ENCODE measurements at regions not wholly inside any gene's neighbourhood (a gene's known extent, or its start where the extent isn't known, plus 50 kb on each side); places are given as distances from the start of the nearest gene placed in this dataset.

- no peak for ATAC-seq (ENCODE audit: low read depth)
- WGBS (ENCODE audit: insufficient coverage): no CpG with 5 or more reads among the region's 5 CpGs
- ChIA-PET POLR2A (no interaction called here), CTCF (no interaction called here)
- Mint-ChIP-seq H3K9me3 (ENCODE audit: insufficient read depth) (peaks cover 2% of the 10 kb centered on the region), H3K27ac (no peak overlapping the region), H3K4me1 (no peaks in the 10 kb centered on the region), H3K4me3 (no peak overlapping the region), H3K27me3 (no peaks in the 10 kb centered on the region)
- no peak overlapping the region for H2AFZ ChIP-seq (ENCODE audit: insufficient read depth, low read depth, low read length, poor library complexity, severe bottlenecking)
- no peaks in the 10 kb centered on the region for H3K36me3 ChIP-seq (replicated peaks in 1 of 2; ENCODE audit: control extremely low read depth in 1 of 2, control insufficient read depth in 1 of 2, extremely low read depth in 1 of 2, insufficient read depth in 2 of 2, low read length in 1 of 2)
- no peaks in the 10 kb centered on the region for H4K20me1 ChIP-seq (ENCODE audit: control insufficient read depth, insufficient read depth, low read length, poor library complexity, severe bottlenecking)
- H3K4me3 ChIP-seq (ENCODE audit: control extremely low read depth in 1 of 5, extremely low read depth in 1 of 5, insufficient read depth in 1 of 5, low read depth in 2 of 5, low read length in 4 of 5): no peak overlapping the region
- no peak for TF ChIP-seq EZH2 (IDR thresholded peaks at IDR 0.05; ENCODE audit: borderline replicate concordance, insufficient read depth, low read depth, low read length, poor library complexity, severe bottlenecking)
- no peak for TF ChIP-seq CTCF (IDR thresholded peaks at IDR 0.05)
- no peak for DNase-seq
- no peaks in the 10 kb centered on the region for H3K27me3 ChIP-seq (replicated peaks in 1 of 4; ENCODE audit: control extremely low read depth in 1 of 4, control insufficient read depth in 3 of 4, insufficient read depth in 4 of 4, low read length in 3 of 4)
- no peak overlapping the region for H3K27ac ChIP-seq (ENCODE audit: low read length in 2 of 2)
- no peaks in the 10 kb centered on the region for H3K4me1 ChIP-seq (ENCODE audit: control insufficient read depth in 2 of 2, insufficient read depth in 2 of 2, low read length in 2 of 2)
- no peak overlapping the region for H3K4me2 ChIP-seq (replicated peaks; ENCODE audit: low read depth, low read length, poor library complexity, severe bottlenecking)
- intact Hi-C loops (cut with micrococcal nuclease): no loop called here
- peaks cover 0 to 5% (median 2%) of the 10 kb centered on the region in 3 donors for H3K9me3 ChIP-seq (ENCODE audit: control extremely low read depth in 1 of 3, control insufficient read depth in 2 of 3, insufficient read depth in 1 of 3, low read length in 2 of 3)
- H3K9ac ChIP-seq (ENCODE audit: low read length): no peak overlapping the region
- no peaks in the 10 kb centered on the region for H3K79me2 ChIP-seq (ENCODE audit: control insufficient read depth, insufficient read depth, low read length)
Measured at GRCh38 chr4:125550769-125551168, 236.0 kb downstream of the FAT4 start.

- no peaks in the 10 kb centered on the region for H3K27me3 Mint-ChIP-seq
- H3K79me2 ChIP-seq (ENCODE audit: control insufficient read depth, insufficient read depth, low read length): no peaks in the 10 kb centered on the region
- H3K4me1 ChIP-seq (ENCODE audit: control insufficient read depth in 2 of 2, insufficient read depth in 2 of 2, low read length in 2 of 2): no peaks in the 10 kb centered on the region
- TF ChIP-seq EZH2 (IDR thresholded peaks at IDR 0.05; ENCODE audit: borderline replicate concordance, insufficient read depth, low read depth, low read length, poor library complexity, severe bottlenecking) (no peak), CTCF (IDR thresholded peaks at IDR 0.05) (no peak)
- no peak for DNase-seq
- no peak overlapping the region for H3K4me3 ChIP-seq (ENCODE audit: control extremely low read depth in 1 of 5, extremely low read depth in 1 of 5, insufficient read depth in 1 of 5, low read depth in 2 of 5, low read length in 4 of 5)
- H3K4me2 ChIP-seq (replicated peaks; ENCODE audit: low read depth, low read length, poor library complexity, severe bottlenecking): no peak overlapping the region
- no peaks in the 10 kb centered on the region for H3K4me1 Mint-ChIP-seq
- no peaks in the 10 kb centered on the region for H4K20me1 ChIP-seq (ENCODE audit: control insufficient read depth, insufficient read depth, low read length, poor library complexity, severe bottlenecking)
- CTCF ChIA-PET: no interaction called here
- no peak overlapping the region for H3K27ac Mint-ChIP-seq
- peaks cover 2% of the 10 kb centered on the region for H3K9me3 Mint-ChIP-seq (ENCODE audit: insufficient read depth)
- no peaks in the 10 kb centered on the region for H3K27me3 ChIP-seq (replicated peaks in 1 of 4; ENCODE audit: control extremely low read depth in 1 of 4, control insufficient read depth in 3 of 4, insufficient read depth in 4 of 4, low read length in 3 of 4)
- no CpG with 5 or more reads among the region's 2 CpGs for WGBS (ENCODE audit: insufficient coverage)
- no peak overlapping the region for H3K4me3 Mint-ChIP-seq
- H3K9ac ChIP-seq (ENCODE audit: low read length): no peak overlapping the region
- no peak overlapping the region for H2AFZ ChIP-seq (ENCODE audit: insufficient read depth, low read depth, low read length, poor library complexity, severe bottlenecking)
- peaks cover 0 to 2% (median 1%) of the 10 kb centered on the region in 3 donors for H3K9me3 ChIP-seq (ENCODE audit: control extremely low read depth in 1 of 3, control insufficient read depth in 2 of 3, insufficient read depth in 1 of 3, low read length in 2 of 3)
- intact Hi-C loops (cut with micrococcal nuclease): no loop called here
- no peaks in the 10 kb centered on the region for H3K36me3 ChIP-seq (replicated peaks in 1 of 2; ENCODE audit: control extremely low read depth in 1 of 2, control insufficient read depth in 1 of 2, extremely low read depth in 1 of 2, insufficient read depth in 2 of 2, low read length in 1 of 2)
- ATAC-seq (ENCODE audit: low read depth): no peak
- no peak overlapping the region for H3K27ac ChIP-seq (ENCODE audit: low read length in 2 of 2)
- POLR2A ChIA-PET: no interaction called here
Measured at GRCh38 chr4:125551466-125551865, 236.7 kb downstream of the FAT4 start.

Data from B cell (primary cell).